HL-60 (cell line): ENCODE measurements at regions not wholly inside any gene's neighbourhood (a gene's known extent, or its start where the extent isn't known, plus 50 kb on each side); places are given as distances from the start of the nearest gene placed in this dataset.

Experiments used
- CTCF ChIP-seq: IDR thresholded peaks from one replicate; pipeline ENCODE4 v1.5.1; 2011; ENCODE audit warnings: low read length, control low read depth, inconsistent platforms; ENCODE audit not compliant: insufficient read depth
- TF ChIP-seq, protein P1 (sequence below): IDR thresholded peaks from 2 replicates; pipeline ENCODE4 v1.6.1; 2012; ENCODE audit warnings: low read depth; ENCODE audit not compliant: insufficient replicate concordance

GRCh38 chr7:46999866-47000265, 582.0 kb downstream of the TNS3 start:
- no peak for TF ChIP-seq CTCF
- TF ChIP-seq, protein P1, sequence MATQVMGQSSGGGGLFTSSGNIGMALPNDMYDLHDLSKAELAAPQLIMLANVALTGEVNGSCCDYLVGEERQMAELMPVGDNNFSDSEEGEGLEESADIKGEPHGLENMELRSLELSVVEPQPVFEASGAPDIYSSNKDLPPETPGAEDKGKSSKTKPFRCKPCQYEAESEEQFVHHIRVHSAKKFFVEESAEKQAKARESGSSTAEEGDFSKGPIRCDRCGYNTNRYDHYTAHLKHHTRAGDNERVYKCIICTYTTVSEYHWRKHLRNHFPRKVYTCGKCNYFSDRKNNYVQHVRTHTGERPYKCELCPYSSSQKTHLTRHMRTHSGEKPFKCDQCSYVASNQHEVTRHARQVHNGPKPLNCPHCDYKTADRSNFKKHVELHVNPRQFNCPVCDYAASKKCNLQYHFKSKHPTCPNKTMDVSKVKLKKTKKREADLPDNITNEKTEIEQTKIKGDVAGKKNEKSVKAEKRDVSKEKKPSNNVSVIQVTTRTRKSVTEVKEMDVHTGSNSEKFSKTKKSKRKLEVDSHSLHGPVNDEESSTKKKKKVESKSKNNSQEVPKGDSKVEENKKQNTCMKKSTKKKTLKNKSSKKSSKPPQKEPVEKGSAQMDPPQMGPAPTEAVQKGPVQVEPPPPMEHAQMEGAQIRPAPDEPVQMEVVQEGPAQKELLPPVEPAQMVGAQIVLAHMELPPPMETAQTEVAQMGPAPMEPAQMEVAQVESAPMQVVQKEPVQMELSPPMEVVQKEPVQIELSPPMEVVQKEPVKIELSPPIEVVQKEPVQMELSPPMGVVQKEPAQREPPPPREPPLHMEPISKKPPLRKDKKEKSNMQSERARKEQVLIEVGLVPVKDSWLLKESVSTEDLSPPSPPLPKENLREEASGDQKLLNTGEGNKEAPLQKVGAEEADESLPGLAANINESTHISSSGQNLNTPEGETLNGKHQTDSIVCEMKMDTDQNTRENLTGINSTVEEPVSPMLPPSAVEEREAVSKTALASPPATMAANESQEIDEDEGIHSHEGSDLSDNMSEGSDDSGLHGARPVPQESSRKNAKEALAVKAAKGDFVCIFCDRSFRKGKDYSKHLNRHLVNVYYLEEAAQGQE: no peak
